AML-193 (cell line): ENCODE measurements at regions not wholly inside any gene's neighbourhood (a gene's known extent, or its start where the extent isn't known, plus 50 kb on each side); places are given as distances from the start of the nearest gene placed in this dataset.

ENCODE experiments used
- DNase-seq, 2 experiments: peaks; one replicate each; lab custom pipeline; 2025; lab: John Stamatoyannopoulos, UW

- DNase-seq = no peak
Observed at GRCh38 chr14:53610947-53611346, 345.7 kb downstream of the BMP4 start.

- DNase-seq = no peak
Observed at GRCh38 chr14:53609009-53609408, 347.6 kb downstream of the BMP4 start.

GRCh38 chr14:53608369-53608768, 348.3 kb downstream of the BMP4 start:
- DNase-seq = no peak

GRCh38 chr14:53606203-53606602, 350.4 kb downstream of the BMP4 start:
- DNase-seq = no peak

- DNase-seq = no peak
Observed at GRCh38 chr14:53605562-53605961, 351.1 kb downstream of the BMP4 start.

GRCh38 chr14:53603994-53604393, 352.6 kb downstream of the BMP4 start:
- no peak for DNase-seq

- DNase-seq = no peak
Observed at GRCh38 chr14:53601409-53601808, 355.2 kb downstream of the BMP4 start.

GRCh38 chr14:53599221-53599945, 357.2 kb downstream of the BMP4 start:
- no peak for DNase-seq

- DNase-seq = no peak
Observed at GRCh38 chr14:53596853-53597525, 359.6 kb downstream of the BMP4 start.

GRCh38 chr14:53591816-53592215, 364.8 kb downstream of the BMP4 start:
- no peak for DNase-seq

GRCh38 chr14:53581504-53581903, 375.1 kb downstream of the BMP4 start:
- DNase-seq = no peak

GRCh38 chr14:53571641-53572328, 384.8 kb downstream of the BMP4 start:
- DNase-seq = no peak

GRCh38 chr14:53570411-53571387, 385.9 kb downstream of the BMP4 start:
- DNase-seq = no peak

- DNase-seq = no peak
Observed at GRCh38 chr14:53569446-53569845, 387.2 kb downstream of the BMP4 start.

GRCh38 chr14:53567236-53567780, 389.3 kb downstream of the BMP4 start:
- DNase-seq = no peak

- no peak for DNase-seq
Observed at GRCh38 chr14:53564870-53565269, 391.8 kb downstream of the BMP4 start.

- DNase-seq = no peak
Observed at GRCh38 chr14:53563628-53564027, 393.0 kb downstream of the BMP4 start.

GRCh38 chr14:53553221-53553620, 400.1 kb upstream of the DDHD1 start:
- no peak for DNase-seq

- DNase-seq = no peak
Observed at GRCh38 chr14:53551862-53552261, 398.7 kb upstream of the DDHD1 start.

GRCh38 chr14:53550776-53551175, 397.7 kb upstream of the DDHD1 start:
- DNase-seq = no peak

GRCh38 chr14:53549956-53550355, 396.8 kb upstream of the DDHD1 start:
- DNase-seq = no peak

- DNase-seq = no peak
Observed at GRCh38 chr14:53547593-53547992, 394.5 kb upstream of the DDHD1 start.
